GM21360 (cell line): ENCODE measurements at regions not wholly inside any gene's neighbourhood (a gene's known extent, or its start where the extent isn't known, plus 50 kb on each side); places are given as distances from the start of the nearest gene placed in this dataset.
"Not testable (repeated sequence)": the region's sequence is repeated elsewhere in the genome, so short reads cannot be mapped to it uniquely, and the experiment has no call there.

Source experiments
- ATAC-seq: cut with Tn5 transposase; IDR thresholded peaks from one replicate; pipeline ENCODE4 v1.9.1; 2021; ENCODE audit warnings: mild to moderate bottlenecking, moderate library complexity; ENCODE audit not compliant: unreplicated experiment

- ATAC-seq, result no peak
These were observed 1016.1 kb upstream of the PCDH7 start for GRCh38 chr4:29704059-29704458.

DNA sequence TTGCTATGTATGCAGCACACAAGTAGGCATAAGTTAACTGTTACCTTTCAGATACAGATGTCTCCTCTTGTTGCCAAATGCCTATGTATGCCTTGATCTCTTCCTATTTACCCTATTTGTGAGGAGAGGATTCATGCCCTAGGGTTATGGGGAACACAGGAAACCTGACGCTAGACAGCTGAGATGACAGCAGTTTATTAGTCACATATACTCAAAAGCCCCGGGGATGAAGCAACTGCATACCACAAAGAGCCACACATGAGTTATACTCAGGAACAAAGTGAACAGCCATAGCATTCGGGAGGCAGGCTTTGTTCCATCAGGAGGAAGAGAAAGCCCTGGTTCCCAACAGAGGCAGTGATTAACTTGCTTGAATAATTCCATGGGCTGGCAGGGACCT is 1011.7 kb upstream of the PCDH7 start:
- ATAC-seq, result no peak

- no peak for ATAC-seq
These were observed 1009.6 kb upstream of the PCDH7 start for GRCh38 chr4:29710519-29710918.

GRCh38 chr4:29711226-29711625 is 1008.9 kb upstream of the PCDH7 start:
- ATAC-seq, result no peak

- ATAC-seq, result no peak
These were observed 1002.7 kb upstream of the PCDH7 start for GRCh38 chr4:29717287-29718057.

- no peak for ATAC-seq
These were observed 1002.0 kb upstream of the PCDH7 start for GRCh38 chr4:29718136-29718535.

GRCh38 chr4:29722253-29722652 is 997.9 kb upstream of the PCDH7 start:
- no peak for ATAC-seq

DNA sequence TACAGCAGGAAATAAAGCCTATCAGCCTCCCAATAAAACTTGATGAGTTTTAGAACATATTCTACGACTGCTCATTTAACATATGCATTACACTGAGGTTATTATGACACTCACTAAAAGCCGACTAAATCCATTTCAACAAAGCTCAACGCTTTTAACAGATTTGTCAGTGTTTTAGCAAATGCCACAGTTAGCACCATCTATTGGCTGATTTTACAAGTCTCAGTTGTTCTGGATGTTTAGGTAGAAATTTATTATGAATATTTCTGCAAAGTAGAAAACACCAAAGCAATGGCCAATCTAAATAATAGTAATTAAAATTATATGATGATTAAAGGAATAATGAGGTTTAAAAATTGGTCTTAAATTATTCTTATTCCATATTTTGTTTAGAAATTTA is 993.2 kb upstream of the PCDH7 start:
- ATAC-seq, result no peak

DNA sequence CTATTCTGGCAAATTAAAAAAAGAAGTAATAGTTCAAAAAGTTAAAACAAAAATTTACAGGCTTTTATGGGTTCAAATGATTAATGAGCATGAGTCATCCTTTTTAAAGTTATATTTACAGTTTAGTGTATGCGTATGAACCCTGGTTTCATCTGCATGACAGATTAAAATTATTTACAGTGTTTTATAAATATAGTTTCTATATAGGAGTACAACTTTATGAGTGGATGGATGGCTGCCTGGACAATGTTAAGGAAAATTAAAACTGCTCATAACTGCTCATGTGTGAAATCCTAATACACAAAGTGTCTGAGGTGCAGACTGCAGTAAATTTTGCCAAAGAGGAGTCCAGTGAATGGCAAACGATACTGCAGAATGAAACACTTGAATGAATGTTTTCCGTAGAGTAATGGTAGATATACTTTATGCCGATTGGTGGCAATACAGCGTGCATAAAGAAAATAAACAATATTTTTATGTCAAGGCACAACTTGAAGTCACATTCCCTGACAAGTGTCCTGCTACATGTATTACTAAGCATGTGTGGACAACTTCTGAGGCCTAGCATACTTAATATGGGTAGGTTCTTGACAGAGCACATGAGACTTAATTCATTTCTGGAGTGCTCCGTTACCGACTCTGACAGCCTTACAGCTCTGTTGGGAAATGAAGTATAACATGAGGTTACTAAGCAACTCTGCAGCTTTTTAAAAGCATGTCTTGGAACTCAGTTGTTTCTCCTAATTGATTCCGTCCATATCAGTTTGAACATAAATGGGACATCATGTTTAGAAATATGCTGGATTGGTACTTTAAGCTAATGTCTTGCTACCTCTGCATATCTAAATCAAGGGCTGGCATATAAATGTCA is 985.6 kb upstream of the PCDH7 start:
- no peak for ATAC-seq

GRCh38 chr4:29756966-29757365 is 963.2 kb upstream of the PCDH7 start:
- ATAC-seq, result no peak

DNA sequence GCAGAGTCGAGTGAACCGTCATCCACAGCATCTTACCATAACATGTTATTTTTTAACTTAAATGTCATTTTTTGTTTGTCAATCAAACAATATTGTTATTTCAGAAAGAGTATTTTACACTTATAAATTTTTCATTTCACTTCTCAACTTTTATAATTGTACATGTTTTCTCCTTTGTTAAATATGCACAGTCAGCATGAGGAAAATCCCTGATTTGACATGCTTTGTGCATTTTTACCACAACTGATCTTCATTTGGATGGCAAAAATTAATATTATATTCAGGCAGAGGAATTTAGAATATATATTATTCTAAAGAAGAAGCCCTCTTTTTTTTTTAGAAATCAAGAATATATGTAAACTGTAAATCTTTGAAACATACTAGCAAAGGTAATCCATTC is 958.0 kb upstream of the PCDH7 start:
- no peak for ATAC-seq

GRCh38 chr4:29770627-29771026 is 949.5 kb upstream of the PCDH7 start:
- no peak for ATAC-seq

GRCh38 chr4:29788123-29788522 is 932.0 kb upstream of the PCDH7 start:
- not testable (repeated sequence) for ATAC-seq

GRCh38 chr4:29805245-29805644 is 914.9 kb upstream of the PCDH7 start:
- no peak for ATAC-seq

- no peak for ATAC-seq
These were observed 914.2 kb upstream of the PCDH7 start for GRCh38 chr4:29805916-29806480.

DNA sequence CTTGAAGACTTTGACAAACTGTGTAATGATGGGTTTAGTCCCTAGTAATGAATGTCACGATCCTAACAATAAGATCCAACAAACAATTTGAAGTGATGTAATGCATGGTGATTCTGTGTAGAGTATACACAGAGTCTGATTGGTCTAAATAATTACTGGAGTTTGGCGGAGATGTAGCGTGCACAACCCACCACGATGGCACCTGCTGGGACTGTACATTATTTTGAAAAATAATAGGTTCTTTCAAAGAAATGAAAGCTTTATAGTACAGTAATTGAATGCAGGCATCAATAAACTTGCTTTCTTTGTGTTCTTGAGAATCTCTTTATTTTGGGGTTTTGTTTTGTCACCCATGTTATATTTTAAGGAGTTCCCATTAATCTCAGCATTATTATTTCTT is 902.2 kb upstream of the PCDH7 start:
- no peak for ATAC-seq

DNA sequence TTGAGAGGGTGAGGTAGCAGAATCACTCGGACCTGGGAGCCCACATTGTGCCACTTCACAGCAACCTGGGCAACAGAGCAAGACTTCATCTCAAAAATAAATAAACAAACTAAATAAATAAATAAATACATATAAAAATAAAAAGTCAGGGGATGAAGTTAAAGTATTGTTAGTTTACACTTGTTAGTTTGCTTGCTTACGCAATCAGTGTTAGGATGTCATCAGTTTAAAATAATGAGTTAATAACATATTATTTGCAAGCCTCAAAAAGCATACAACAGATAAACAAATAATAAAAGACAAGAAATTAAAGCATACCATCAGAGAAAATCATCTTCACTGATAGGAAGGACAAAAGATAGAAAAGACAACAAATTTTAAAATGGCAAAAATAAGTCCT is 891.1 kb upstream of the PCDH7 start:
- ATAC-seq, result no peak

DNA sequence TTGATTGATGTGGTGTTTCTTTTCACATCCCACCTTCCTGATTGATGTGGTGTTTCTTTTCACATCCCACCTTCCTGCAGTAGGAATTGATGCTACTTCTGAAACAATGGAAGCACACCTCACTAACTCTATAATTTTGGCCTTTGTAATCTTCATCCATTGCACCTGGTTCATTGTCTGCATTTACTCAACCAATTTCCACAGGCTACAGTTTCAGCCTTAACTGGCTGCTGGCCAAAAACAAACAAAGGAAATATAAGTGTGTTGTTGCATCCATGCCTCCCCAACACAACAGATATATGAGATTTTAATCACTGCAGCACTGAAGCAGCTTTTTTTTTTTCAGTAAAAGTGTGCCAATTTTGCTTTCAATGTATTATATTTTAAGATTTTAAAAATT is 867.6 kb upstream of the PCDH7 start:
- no peak for ATAC-seq

- no peak for ATAC-seq
These were observed 866.3 kb upstream of the PCDH7 start for GRCh38 chr4:29853833-29854232.

GRCh38 chr4:29861307-29861706 is 858.9 kb upstream of the PCDH7 start:
- ATAC-seq, result no peak

- ATAC-seq, result no peak
These were observed 852.8 kb upstream of the PCDH7 start for GRCh38 chr4:29867412-29867811.

DNA sequence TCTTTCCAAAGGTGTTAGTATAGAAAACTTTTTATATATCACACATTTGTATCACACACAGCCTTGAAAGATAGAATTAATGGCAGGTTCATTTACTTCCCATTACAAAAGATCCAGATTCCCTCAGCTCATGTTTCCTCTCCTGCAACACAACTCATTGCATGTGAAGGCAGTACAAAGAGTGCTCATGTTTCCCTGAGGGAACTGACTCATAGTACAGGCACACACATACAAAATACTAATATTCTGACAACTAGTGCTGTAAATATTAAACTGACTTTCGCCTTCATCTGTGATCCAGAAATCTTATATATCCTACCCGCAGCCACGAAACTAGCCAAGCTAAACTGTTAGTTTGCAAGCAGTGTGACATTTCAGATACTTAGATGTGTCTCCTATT is 819.8 kb upstream of the PCDH7 start:
- ATAC-seq, result no peak
